C1 segment of cervical spinal cord (tissue), 14 donors: ENCODE measurements at regions not wholly inside any gene's neighbourhood (a gene's known extent, or its start where the extent isn't known, plus 50 kb on each side); places are given as distances from the start of the nearest gene placed in this dataset.
"Not testable (repeated sequence)": the region's sequence is repeated elsewhere in the genome, so short reads cannot be mapped to it uniquely, and the experiment has no call there.

Experiments
- DNase-seq, 14 donors: peaks; one replicate each; lab custom pipeline; 2025; lab: John Stamatoyannopoulos, UW

GRCh38 chr2:145806546-145806945 lies 1286.6 kb upstream of the ZEB2 start:
- no peak for DNase-seq

GRCh38 chr2:145802133-145802532 lies 1282.2 kb upstream of the ZEB2 start:
- DNase-seq: no peak

GRCh38 chr2:145801210-145801609 lies 1281.3 kb upstream of the ZEB2 start:
- DNase-seq: no peak

- no peak for DNase-seq
Measured at GRCh38 chr2:145800151-145801091, 1280.5 kb upstream of the ZEB2 start.

- no peak for DNase-seq
Measured at GRCh38 chr2:145799595-145800108, 1279.7 kb upstream of the ZEB2 start.

- DNase-seq: no peak
Measured at GRCh38 chr2:145798419-145798818, 1278.5 kb upstream of the ZEB2 start.

GRCh38 chr2:145797692-145798091 lies 1277.8 kb upstream of the ZEB2 start:
- no peak for DNase-seq

DNA sequence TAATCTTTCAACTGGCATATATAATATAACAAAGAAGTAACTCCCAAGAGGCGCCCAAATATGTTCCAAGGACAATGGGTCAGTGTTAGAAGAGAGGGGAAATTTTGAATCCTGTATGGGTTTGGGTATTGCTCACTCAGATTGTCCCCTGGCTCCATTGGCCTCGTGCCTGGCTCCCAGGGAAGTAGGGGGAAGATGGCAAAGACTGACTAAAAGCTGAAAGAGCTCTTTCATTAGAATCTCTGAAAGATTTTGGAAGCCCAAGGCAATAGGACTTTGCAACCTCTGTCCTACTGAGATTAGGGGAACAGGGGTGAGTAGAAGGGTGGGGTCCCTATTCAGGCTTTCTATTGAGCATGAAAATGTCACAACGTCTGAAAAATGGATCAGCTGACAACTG lies 1272.8 kb upstream of the ZEB2 start:
- peak in 1 of 14 donors; percentile 9 for DNase-seq

DNA sequence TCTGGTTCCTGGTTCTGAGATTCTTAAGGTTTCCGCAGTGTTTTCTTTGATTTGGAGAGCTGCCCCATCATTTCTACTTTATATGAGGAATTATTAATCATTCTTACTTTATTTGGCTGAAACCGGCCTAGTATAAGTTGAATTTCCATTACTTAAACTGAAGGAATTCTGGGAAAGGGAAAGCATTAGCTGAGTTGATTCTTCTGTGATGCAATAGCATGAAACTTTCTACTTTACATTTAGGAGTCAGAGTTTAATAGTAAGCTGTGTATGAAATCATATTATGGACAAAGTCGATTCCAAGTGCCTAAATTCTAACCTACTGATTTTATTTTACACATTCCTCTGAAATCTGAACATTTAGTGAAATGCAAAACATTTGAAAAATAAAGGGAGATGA lies 1269.7 kb upstream of the ZEB2 start:
- no peak for DNase-seq

- DNase-seq: not testable (repeated sequence)
Measured at GRCh38 chr2:145787597-145788361, 1267.9 kb upstream of the ZEB2 start.

DNA sequence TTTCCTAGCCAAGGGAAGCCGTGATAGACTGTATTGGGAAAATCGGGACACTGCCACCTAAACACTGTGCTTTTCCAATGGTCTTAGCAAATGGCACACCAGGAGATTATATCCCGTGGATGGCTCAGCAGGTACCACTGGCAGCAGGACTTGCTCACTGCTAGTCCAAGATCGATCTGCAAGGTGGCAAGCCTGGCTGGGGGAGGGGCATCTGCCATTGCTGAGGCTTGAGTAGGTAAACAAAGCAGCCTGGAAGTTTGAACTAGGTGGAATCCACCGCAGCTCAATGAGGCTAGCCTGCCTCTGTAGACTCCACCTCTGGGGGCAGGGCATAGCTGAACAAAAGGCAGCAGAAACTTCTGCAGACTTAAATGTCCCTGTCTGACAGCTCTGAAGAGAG lies 1262.7 kb upstream of the ZEB2 start:
- DNase-seq: not testable (repeated sequence)

DNA sequence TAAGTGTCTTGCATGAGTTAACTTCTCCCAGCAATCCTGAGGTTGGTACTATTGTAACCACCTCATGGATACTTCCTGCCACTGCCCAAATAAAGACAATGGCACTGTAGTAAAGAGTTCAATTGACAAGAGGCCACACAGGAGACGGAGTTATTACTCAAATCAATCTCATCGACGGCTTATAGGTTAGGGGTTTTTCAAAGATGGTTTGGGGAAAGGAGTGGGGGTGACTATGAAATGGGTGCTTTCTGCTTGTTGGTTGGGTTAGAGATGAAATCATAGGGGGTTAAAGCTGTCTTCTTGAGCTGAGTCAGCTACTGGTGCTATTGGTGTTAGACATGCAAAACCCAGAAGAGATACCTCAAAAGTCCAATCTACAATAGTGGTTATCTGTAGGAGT lies 1258.0 kb upstream of the ZEB2 start:
- DNase-seq: no peak

DNA sequence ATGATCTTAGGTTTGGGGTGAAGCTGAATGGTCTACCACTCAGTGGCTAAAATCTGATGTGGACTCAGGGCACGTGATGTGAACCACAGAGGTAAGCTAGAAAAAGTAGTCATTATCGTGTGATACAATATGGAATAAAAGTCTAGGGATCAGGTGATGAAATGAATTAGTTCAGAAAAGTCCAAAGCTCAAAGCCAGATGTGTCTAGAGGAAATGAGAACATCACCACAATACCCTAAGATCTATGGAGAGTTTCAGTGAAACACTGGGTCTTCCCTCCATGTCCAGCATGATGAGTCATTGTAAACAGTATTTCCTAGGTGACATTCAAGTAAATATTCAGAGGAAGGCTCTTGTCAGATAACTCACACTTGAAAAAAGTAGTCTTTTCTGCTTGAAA lies 1257.4 kb upstream of the ZEB2 start:
- no peak for DNase-seq

- DNase-seq: no peak
Measured at GRCh38 chr2:145775591-145775990, 1255.7 kb upstream of the ZEB2 start.

GRCh38 chr2:145771525-145771924 lies 1251.6 kb upstream of the ZEB2 start:
- no peak for DNase-seq

GRCh38 chr2:145769011-145769716 lies 1249.2 kb upstream of the ZEB2 start:
- DNase-seq: no peak

- no peak for DNase-seq
Measured at GRCh38 chr2:145765874-145766273, 1246.0 kb upstream of the ZEB2 start.

GRCh38 chr2:145764631-145765030 lies 1244.7 kb upstream of the ZEB2 start:
- DNase-seq: no peak

- DNase-seq: no peak
Measured at GRCh38 chr2:145760781-145761649, 1241.1 kb upstream of the ZEB2 start.

GRCh38 chr2:145759228-145759915 lies 1239.5 kb upstream of the ZEB2 start:
- no peak for DNase-seq
